ENCODE measurements at regions not wholly inside any gene's neighbourhood (a gene's known extent, or its start where the extent isn't known, plus 50 kb on each side); places are given as distances from the start of the nearest gene placed in this dataset.
"Not testable (repeated sequence)": the region's sequence is repeated elsewhere in the genome, so short reads cannot be mapped to it uniquely, and the experiment has no call there.

DNA sequence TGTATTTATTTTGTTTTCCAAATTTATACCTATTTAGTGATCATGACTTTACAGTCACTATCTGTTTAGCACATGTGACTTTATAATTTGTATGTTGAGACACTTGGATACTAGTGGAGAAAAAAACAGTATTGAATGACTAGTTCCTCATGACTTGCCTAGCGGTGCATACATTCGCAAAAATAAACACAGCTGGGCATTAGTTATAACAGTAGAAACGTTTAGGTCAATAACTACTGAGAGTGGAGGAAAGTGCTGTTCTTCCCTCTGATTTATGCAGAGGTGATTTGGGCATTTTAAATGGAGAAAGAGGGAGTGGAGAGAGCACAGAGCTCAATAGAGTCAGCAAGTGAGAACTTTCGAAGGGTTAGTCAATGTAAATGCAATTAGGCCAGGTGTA, 1679.0 kb upstream of the B3GALT2 start:
- H3K4me2 ChIP-seq (ENCODE audit: low read length): no peak overlapping the region
- no peaks in the 10 kb centered on the region for H4K20me1 ChIP-seq (ENCODE audit: control insufficient read depth, insufficient read depth, low read depth, low read length)
- H3K4me1 ChIP-seq (ENCODE audit: control insufficient read depth, low read length): no peaks in the 10 kb centered on the region
- no peaks in the 10 kb centered on the region for H3K36me3 ChIP-seq (ENCODE audit: control insufficient read depth, low read length)
- H3K27me3 ChIP-seq (ENCODE audit: control insufficient read depth, low read length): no peaks in the 10 kb centered on the region
- no peaks in the 10 kb centered on the region for H3K9me2 ChIP-seq (replicated peaks; ENCODE audit: control insufficient read depth, low read length)
- no peaks in the 10 kb centered on the region for H3F3A ChIP-seq (ENCODE audit: control insufficient read depth, insufficient read depth)
- no peak for TF ChIP-seq EZH2phosphoT487 (IDR thresholded peaks at IDR 0.05; ENCODE audit: borderline replicate concordance, low read length)
- TF ChIP-seq, protein P1, sequence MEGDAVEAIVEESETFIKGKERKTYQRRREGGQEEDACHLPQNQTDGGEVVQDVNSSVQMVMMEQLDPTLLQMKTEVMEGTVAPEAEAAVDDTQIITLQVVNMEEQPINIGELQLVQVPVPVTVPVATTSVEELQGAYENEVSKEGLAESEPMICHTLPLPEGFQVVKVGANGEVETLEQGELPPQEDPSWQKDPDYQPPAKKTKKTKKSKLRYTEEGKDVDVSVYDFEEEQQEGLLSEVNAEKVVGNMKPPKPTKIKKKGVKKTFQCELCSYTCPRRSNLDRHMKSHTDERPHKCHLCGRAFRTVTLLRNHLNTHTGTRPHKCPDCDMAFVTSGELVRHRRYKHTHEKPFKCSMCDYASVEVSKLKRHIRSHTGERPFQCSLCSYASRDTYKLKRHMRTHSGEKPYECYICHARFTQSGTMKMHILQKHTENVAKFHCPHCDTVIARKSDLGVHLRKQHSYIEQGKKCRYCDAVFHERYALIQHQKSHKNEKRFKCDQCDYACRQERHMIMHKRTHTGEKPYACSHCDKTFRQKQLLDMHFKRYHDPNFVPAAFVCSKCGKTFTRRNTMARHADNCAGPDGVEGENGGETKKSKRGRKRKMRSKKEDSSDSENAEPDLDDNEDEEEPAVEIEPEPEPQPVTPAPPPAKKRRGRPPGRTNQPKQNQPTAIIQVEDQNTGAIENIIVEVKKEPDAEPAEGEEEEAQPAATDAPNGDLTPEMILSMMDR (IDR thresholded peaks at IDR 0.05; ENCODE audit: low read depth, low read length, poor library complexity, severe bottlenecking): no peak
- H3K4me3 ChIP-seq (ENCODE audit: low read length): no peak overlapping the region
- no peaks in the 10 kb centered on the region for H3K79me2 ChIP-seq (ENCODE audit: control insufficient read depth, low read length)
- H3K27ac ChIP-seq (ENCODE audit: low read depth, low read length): no peak overlapping the region
- H3K9me3 ChIP-seq (ENCODE audit: control insufficient read depth, insufficient read depth, low read length): no peaks in the 10 kb centered on the region

GRCh38 chr1:194862129-194862528, 1675.7 kb upstream of the B3GALT2 start:
- Histone ChIP-seq H3K36me3 (ENCODE audit: control insufficient read depth, low read length) (no peaks in the 10 kb centered on the region), H3K4me1 (ENCODE audit: control insufficient read depth, low read length) (no peaks in the 10 kb centered on the region), H3K4me2 (ENCODE audit: low read length) (no peak overlapping the region), H3K27ac (ENCODE audit: low read depth, low read length) (no peak overlapping the region), H3K79me2 (ENCODE audit: control insufficient read depth, low read length) (no peaks in the 10 kb centered on the region), H3K9me2 (replicated peaks; ENCODE audit: control insufficient read depth, low read length) (no peaks in the 10 kb centered on the region), H3K9me3 (ENCODE audit: control insufficient read depth, insufficient read depth, low read length) (no peaks in the 10 kb centered on the region; the same call in 1 of the 2 replicates), H4K20me1 (ENCODE audit: control insufficient read depth, insufficient read depth, low read depth, low read length) (no peaks in the 10 kb centered on the region), H3K27me3 (ENCODE audit: control insufficient read depth, low read length) (no peaks in the 10 kb centered on the region), H3F3A (ENCODE audit: control insufficient read depth, insufficient read depth) (no peaks in the 10 kb centered on the region), H3K4me3 (ENCODE audit: low read length) (no peak overlapping the region)
- TF ChIP-seq EZH2phosphoT487 (IDR thresholded peaks at IDR 0.05; ENCODE audit: borderline replicate concordance, low read length): no peak
- TF ChIP-seq, protein P1 (IDR thresholded peaks at IDR 0.05; ENCODE audit: low read depth, low read length, poor library complexity, severe bottlenecking): no peak

DNA sequence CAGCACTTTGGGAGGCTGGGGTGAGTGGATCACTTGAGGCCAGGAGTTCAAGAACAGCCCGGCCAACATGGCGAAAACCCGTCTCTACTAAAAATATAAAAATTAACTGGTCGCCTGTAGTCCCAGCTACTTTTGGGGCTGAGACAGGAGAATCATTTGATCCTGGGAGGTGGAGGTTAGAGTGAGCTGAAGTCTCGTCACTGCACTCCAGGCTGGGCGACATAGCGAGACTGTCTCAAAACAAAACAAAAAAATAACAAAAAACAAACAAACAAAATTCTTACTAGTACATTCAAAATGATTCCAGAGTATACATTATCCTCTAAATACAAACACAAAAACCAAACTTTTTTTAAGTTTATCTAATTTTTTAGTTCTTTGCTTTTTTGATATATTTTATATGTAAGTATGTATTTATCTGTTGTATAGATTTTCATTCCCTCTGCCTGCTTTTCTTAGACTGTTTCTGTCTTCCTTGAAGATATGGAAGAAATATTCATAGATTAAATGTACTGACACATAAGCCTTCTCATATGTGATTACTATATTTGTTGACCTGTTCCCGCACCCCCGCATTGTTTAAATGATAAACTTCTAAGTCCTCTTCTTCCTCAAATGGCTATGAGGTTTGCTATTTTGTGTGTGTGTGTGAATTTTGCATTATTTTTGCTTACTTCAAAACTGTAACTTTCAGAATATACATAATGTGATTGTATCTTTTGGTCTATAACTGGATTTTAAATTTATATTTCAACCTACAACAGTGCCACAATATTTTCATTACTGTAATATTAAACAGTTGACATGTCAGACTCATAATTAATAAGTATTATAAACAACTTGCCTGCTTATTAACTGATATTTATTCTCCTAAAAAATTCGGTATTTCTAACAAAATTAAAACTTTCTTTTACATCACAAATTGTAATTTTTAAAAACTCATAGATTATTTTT, 1674.1 kb upstream of the B3GALT2 start:
- Histone ChIP-seq H3K36me3 (ENCODE audit: control insufficient read depth, low read length) (no peaks in the 10 kb centered on the region), H3K4me2 (ENCODE audit: low read length) (no peak overlapping the region), H3K4me3 (ENCODE audit: low read length) (no peak overlapping the region), H3K27ac (ENCODE audit: low read depth, low read length) (no peak overlapping the region), H3K4me1 (ENCODE audit: control insufficient read depth, low read length) (no peaks in the 10 kb centered on the region), H3K27me3 (ENCODE audit: control insufficient read depth, low read length) (no peaks in the 10 kb centered on the region), H3K79me2 (ENCODE audit: control insufficient read depth, low read length) (no peaks in the 10 kb centered on the region), H3F3A (ENCODE audit: control insufficient read depth, insufficient read depth) (no peaks in the 10 kb centered on the region), H3K9me2 (replicated peaks; ENCODE audit: control insufficient read depth, low read length) (no peaks in the 10 kb centered on the region), H3K9me3 (ENCODE audit: control insufficient read depth, insufficient read depth, low read length) (no peaks in the 10 kb centered on the region; the same call in 1 of the 2 replicates), H4K20me1 (ENCODE audit: control insufficient read depth, insufficient read depth, low read depth, low read length) (no peaks in the 10 kb centered on the region)
- TF ChIP-seq EZH2phosphoT487 (IDR thresholded peaks at IDR 0.05; ENCODE audit: borderline replicate concordance, low read length): no peak
- TF ChIP-seq, protein P1 (IDR thresholded peaks at IDR 0.05; ENCODE audit: low read depth, low read length, poor library complexity, severe bottlenecking): no peak

DNA sequence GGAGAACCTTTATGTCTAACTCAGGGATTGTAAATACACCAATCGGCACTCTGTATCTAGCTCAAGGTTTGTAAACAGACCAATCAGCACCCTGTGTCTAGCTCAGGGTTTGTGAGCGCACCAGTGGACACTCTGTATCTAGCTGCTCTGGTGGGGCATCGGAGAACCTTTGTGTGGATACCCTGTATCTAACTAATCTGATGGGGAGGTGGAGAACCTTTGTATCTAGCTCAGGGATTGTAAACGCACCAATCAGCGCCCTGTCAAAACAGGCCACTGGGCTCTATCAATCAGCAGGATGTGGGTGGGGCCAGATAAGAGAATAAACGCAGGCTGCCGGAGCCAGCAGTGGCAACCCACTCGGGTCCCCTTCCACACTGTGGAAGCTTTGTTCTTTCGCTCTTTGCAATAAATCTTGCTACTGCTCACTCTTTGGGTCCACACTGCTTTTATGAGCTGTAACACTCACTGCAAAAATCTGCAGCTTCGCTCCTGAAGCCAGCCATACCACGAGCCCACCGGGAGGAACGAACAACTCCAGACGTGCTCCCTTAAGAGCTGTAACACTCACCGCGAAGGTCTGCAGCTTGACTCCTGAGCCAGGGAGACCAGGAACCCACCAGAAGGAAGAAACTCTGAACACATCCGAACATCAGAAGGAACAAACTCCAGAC, 1673.2 kb upstream of the B3GALT2 start:
- H3K79me2 ChIP-seq (ENCODE audit: control insufficient read depth, low read length); H3K9me3 ChIP-seq (ENCODE audit: control insufficient read depth, insufficient read depth, low read length); H4K20me1 ChIP-seq (ENCODE audit: control insufficient read depth, insufficient read depth, low read depth, low read length); H3K27ac ChIP-seq (ENCODE audit: low read depth, low read length); H3K27me3 ChIP-seq (ENCODE audit: control insufficient read depth, low read length); H3K36me3 ChIP-seq (ENCODE audit: control insufficient read depth, low read length); H3K4me1 ChIP-seq (ENCODE audit: control insufficient read depth, low read length); H3K4me2 ChIP-seq (ENCODE audit: low read length); H3K4me3 ChIP-seq (ENCODE audit: low read length); H3K9me2 ChIP-seq (replicated peaks; ENCODE audit: control insufficient read depth, low read length); H3F3A ChIP-seq (ENCODE audit: control insufficient read depth, insufficient read depth): not testable (repeated sequence)

DNA sequence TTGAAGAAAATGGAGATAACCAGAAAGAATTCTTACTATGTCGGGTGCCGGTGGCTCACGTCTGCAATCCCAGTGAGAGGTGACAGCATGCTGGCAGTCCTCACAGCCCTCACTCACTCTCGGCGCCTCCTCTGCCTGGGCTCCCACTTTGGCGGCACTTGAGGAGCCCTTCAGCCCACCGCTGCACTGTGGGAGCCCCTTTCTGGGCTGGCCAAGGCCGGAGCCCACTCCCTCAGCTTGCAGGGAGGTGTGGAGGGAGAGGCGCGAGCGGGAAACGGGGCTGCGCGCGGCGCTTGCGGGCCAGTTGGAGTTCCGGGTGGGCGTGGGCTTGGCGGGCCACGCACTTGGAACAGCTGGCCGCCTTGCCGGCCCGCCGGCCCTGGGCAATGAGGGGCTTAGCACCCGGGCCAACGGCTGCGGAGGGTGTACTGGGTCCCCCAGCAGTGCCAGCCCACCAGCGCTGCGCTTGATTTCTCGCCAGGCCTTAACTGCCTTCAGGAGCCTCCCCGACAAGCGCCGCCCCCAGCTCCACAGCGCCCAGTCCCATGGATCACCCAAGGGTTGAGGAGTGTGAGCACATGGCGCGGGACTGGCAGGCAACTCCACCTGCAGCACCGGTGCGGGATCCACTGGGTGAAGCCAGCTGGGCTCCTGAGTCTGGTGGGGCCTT, 1672.5 kb upstream of the B3GALT2 start:
- not testable (repeated sequence) for H3K4me2 ChIP-seq (ENCODE audit: low read length); H4K20me1 ChIP-seq (ENCODE audit: control insufficient read depth, insufficient read depth, low read depth, low read length); H3F3A ChIP-seq (ENCODE audit: control insufficient read depth, insufficient read depth); H3K9me2 ChIP-seq (replicated peaks; ENCODE audit: control insufficient read depth, low read length); H3K36me3 ChIP-seq (ENCODE audit: control insufficient read depth, low read length); H3K27me3 ChIP-seq (ENCODE audit: control insufficient read depth, low read length); H3K9me3 ChIP-seq (ENCODE audit: control insufficient read depth, insufficient read depth, low read length); H3K4me3 ChIP-seq (ENCODE audit: low read length); H3K79me2 ChIP-seq (ENCODE audit: control insufficient read depth, low read length); H3K27ac ChIP-seq (ENCODE audit: low read depth, low read length); H3K4me1 ChIP-seq (ENCODE audit: control insufficient read depth, low read length)
